ENCODE measurements at regions not wholly inside any gene's neighbourhood (a gene's known extent, or its start where the extent isn't known, plus 50 kb on each side); places are given as distances from the start of the nearest gene placed in this dataset.

DNA sequence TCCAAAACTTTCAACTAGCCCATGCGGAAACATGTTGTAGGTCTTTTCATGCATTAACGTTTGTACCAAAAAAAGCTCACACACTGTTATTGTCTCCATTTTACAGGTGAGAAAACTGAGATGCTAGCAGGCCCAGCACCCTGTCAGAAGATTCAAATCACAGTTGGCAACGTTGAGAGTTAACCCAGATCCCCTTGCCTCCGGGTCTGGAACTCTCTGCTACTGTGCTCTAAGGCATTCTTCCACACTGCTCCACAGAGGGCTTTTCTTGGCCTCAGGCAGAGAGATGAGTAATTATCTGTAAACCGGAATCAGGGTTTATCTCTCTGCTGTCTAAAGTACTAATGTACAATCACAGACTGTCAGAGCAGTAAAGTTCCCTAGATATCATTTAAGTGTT, 186.0 kb upstream of the LPP start:
- TF ChIP-seq, protein P1, sequence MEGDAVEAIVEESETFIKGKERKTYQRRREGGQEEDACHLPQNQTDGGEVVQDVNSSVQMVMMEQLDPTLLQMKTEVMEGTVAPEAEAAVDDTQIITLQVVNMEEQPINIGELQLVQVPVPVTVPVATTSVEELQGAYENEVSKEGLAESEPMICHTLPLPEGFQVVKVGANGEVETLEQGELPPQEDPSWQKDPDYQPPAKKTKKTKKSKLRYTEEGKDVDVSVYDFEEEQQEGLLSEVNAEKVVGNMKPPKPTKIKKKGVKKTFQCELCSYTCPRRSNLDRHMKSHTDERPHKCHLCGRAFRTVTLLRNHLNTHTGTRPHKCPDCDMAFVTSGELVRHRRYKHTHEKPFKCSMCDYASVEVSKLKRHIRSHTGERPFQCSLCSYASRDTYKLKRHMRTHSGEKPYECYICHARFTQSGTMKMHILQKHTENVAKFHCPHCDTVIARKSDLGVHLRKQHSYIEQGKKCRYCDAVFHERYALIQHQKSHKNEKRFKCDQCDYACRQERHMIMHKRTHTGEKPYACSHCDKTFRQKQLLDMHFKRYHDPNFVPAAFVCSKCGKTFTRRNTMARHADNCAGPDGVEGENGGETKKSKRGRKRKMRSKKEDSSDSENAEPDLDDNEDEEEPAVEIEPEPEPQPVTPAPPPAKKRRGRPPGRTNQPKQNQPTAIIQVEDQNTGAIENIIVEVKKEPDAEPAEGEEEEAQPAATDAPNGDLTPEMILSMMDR (IDR thresholded peaks at IDR 0.05), result no peak
- TF ChIP-seq POLR2A (IDR thresholded peaks at IDR 0.05), result no peak
